Aorta (tissue), 5 donors: ENCODE measurements at regions not wholly inside any gene's neighbourhood (a gene's known extent, or its start where the extent isn't known, plus 50 kb on each side); places are given as distances from the start of the nearest gene placed in this dataset.

Experiments used
- ATAC-seq: fragments of 200-7000 bp; cut with Tn5 transposase; one replicate; pipeline ENCODE4 v1.9.1; 2022; ENCODE audit warnings: moderate library complexity; ENCODE audit not compliant: low FRiP score
- DNase-seq, 2 donors: peaks; one replicate each; pipeline ENCODE4 v3.0.0-alpha.2; 2020
- H3K27ac ChIP-seq, 2 donors: one replicate each; pipeline ENCODE4 v1.5.1; 2013; ENCODE audit warnings: low read length in 2 of 2, mild to moderate bottlenecking in 2 of 2, moderate library complexity in 2 of 2, control low read depth in 1 of 2, inconsistent platforms in 1 of 2, low read depth in 1 of 2
- H3K27me3 ChIP-seq, 2 donors: one replicate each; pipeline ENCODE4 v1.6.1; 2013; ENCODE audit warnings: control low read depth in 1 of 2, low read length in 1 of 2, mild to moderate bottlenecking in 1 of 2, moderate library complexity in 1 of 2; ENCODE audit not compliant: insufficient read depth in 2 of 2, control insufficient read depth in 1 of 2
- H3K36me3 ChIP-seq, 2 donors: one replicate each; pipeline ENCODE4 v1.6.1; 2013; ENCODE audit warnings: control low read depth in 1 of 2, low read length in 1 of 2, mild to moderate bottlenecking in 1 of 2; ENCODE audit not compliant: insufficient read depth in 2 of 2, control insufficient read depth in 1 of 2
- H3K4me1 ChIP-seq, 2 donors: one replicate each; pipeline ENCODE4 v1.6.1; 2013; ENCODE audit warnings: low read length in 2 of 2, control low read depth in 1 of 2, mild to moderate bottlenecking in 1 of 2, moderate library complexity in 1 of 2; ENCODE audit not compliant: insufficient read depth in 2 of 2, control insufficient read depth in 1 of 2
- H3K4me3 ChIP-seq, 2 donors: one replicate each; pipeline ENCODE4 v1.5.1; 2013; ENCODE audit warnings: low read length in 2 of 2, control low read depth in 1 of 2, mild to moderate bottlenecking in 1 of 2
- H3K9me3 ChIP-seq: one replicate; pipeline ENCODE4 v1.6.1; 2013; ENCODE audit warnings: mild to moderate bottlenecking, low read length; ENCODE audit not compliant: control insufficient read depth
- WGBS, 2 donors: extraction: QIAGEN DNeasy Blood & Tissue Kit; methylation state at CpG; one replicate each; pipeline ENCODE4 v1.1.7; 2013; 5-methylcytosine and 5-hydroxymethylcytosine counted together
- intact Hi-C, 2 donors: fragments of 100-400 bp; cut with DNase I; formaldehyde crosslinking; loops; one replicate each; pipeline versions ENCODE4 v1.14.2 to v1.15.0; 2022
- donor health status: healthy with polysubstance abuse.
- donor health status: Bipolar disorder and iron deficiency.
- donor health status: DM: no; HTN: no; CAD: no.
- donor health status: DM: no; HTN: no; CAD: no.
- donor health status: DM: yes; HTN: yes; CAD: no.

DNA sequence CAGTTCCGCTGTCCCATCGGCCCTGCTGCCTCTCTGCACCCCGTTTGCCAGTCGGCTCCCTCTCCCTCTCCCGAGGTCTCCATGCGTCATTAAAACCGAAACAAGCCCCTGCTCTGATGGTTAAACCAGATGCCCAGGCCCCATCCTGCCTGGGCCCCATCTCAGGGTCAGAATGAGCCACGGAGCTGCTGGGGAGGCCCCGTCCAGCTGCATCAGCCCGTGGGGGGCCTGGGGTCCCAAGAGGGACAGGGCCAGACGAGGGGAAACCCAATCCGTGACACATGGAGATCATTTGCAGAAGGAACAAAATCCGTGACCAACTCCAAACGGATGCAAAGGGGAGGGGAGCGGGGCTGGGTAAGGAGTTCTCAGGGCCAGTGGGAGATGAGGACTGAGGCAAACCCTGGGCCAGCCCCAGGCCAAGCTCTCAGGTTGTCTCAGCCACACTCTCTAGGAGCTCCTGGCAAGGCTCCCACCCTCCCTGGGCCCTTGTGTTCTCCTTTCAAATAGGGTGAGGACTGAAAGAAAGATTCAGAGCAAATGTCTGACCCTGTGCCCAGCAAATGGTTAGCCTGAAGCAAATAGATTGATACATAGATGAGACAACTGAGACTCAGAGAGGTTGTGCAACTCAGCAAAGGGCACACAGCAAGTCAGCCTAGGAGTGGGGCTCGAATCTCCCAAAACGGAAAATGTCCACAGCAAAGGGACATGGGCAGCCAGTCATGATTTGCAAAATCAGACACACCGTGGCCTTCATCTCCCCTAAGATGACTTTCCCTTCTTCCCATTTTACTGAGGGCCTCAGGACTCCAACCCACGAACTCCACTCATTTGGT is 162.1 kb downstream of the MN1 start:
- intact Hi-C loops, result no loop called here
- Histone ChIP-seq H3K4me1 (no peaks in the 10 kb centered on the region), H3K4me3 (no peak overlapping the region), H3K9me3 (no peaks in the 10 kb centered on the region), H3K36me3 (no peaks in the 10 kb centered on the region), H3K27ac (no peak overlapping the region), H3K27me3 (no peaks in the 10 kb centered on the region)
- ATAC-seq, result no peak
- WGBS, 2 donors, result 81 to 87% methylated on average over 19 of the region's 19 CpGs
- peak in 1 of 2 donors; percentile 39 for DNase-seq

DNA sequence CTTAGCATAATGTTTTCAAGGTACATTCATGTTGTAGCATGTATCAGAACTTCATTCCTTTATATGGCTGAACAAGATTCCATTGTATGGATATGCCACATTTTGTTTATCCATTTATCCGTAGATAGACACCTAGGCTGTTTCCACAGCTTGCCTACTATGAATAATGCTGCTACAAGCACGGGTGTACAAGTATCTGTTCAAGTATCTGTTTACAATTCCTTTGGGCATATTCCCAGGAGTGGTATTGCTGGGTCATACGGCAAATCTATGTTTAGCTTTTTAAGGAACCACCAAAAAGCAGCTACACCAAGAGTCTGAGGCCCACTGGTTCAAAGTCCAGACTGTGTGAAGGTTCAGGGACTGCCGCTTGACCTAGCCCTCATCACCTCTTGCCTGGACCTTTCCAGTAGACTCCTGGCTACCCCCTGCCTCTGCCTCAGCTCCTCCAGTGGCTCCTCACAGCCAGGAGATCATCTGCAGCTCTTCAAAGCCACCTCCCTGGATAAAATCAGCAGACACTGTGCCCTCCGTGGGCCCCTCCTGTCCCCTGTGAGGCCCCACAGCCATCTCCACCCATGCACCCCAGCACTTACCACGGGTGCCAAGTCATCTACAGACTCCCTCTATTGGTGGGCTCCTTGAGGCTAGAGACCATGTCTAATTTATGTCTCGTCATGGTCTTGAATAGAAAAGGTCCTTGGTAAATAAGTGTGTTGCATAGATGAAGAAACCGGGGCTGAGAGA is 160.3 kb downstream of the MN1 start:
- H3K4me1 ChIP-seq, result no peaks in the 10 kb centered on the region
- ATAC-seq (no peak), DNase-seq (peak in 1 of 2 donors; percentile 60)
- WGBS, 2 donors, result 74 to 75% methylated on average over 8 of the region's 8 CpGs
- no peaks in the 10 kb centered on the region for H3K36me3 ChIP-seq
- H3K27me3 ChIP-seq, result no peaks in the 10 kb centered on the region
- no peak overlapping the region for H3K4me3 ChIP-seq
- H3K9me3 ChIP-seq, result no peaks in the 10 kb centered on the region
- intact Hi-C loops, result no loop called here
- no peak overlapping the region for H3K27ac ChIP-seq

DNA sequence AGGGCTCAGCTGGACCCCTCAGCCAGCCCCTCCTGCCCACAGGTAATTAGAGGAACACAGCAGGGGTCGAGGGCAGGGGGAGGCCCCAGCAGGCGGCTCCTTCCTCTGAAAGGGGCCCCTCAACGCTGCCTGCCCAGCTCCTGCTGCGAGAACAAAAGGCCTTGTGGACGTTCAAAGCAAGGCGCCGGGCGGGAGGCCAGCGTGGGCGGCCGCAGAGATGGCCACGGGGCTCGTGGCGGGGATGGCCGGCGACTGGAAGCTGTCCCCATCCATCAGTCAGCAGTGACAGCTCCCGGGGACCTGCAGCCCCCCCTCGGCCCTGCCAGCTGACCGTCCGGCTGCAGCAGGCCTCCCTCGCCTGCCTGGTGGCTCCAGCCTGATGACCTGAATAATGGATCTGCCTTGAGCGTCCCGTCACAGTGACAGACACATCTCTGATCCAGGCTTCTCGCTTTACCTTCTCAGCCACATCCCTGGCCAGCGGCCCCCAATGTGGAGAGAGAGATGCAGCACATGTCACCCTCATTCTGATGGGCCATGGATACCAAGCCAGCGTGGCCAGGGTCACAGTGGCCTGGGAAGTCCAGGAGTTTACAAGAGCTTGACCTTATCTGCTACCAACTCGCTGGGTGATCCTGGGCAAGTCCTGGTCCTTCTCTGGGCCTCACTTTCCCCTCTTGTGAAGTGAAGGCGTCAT is 159.3 kb downstream of the MN1 start:
- Histone ChIP-seq H3K36me3 (no peaks in the 10 kb centered on the region), H3K4me1 (no peaks in the 10 kb centered on the region), H3K4me3 (no peak overlapping the region), H3K9me3 (no peaks in the 10 kb centered on the region), H3K27ac (no peak overlapping the region), H3K27me3 (no peaks in the 10 kb centered on the region)
- WGBS, 2 donors, result 93 to 94% methylated on average over 27 to 28 of the region's 28 CpGs
- peak in 1 of 2 donors; percentile 62 for DNase-seq
- intact Hi-C loops, result no loop called here
- no peak for ATAC-seq

DNA sequence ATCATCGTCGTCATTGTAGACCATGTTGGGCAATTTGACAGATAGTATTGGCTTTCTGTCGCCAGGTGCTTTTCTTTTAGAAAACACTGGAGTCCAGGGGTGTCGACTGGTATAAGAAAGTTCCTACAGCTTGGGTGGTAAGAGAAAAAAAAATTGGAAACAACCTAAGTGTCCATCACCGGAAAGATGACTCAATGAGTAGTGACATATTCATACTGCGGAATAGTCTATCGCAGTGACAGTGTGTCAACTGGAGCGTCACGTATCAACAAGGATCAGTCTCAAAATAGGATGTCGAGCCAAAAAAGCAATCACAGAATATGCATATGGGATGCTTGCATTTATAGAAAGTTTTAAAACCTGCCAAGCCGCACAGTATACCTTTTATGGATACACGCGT is 157.6 kb downstream of the MN1 start:
- Histone ChIP-seq H3K36me3 (no peaks in the 10 kb centered on the region), H3K9me3 (no peaks in the 10 kb centered on the region), H3K4me1 (no peaks in the 10 kb centered on the region), H3K27me3 (no peaks in the 10 kb centered on the region), H3K4me3 (no peak overlapping the region), H3K27ac (no peak overlapping the region)
- 96% methylated on average over 13 of the region's 13 CpGs for WGBS, 2 donors
- DNase-seq, result no peak
- no peak for ATAC-seq
- intact Hi-C loops, result no loop called here

DNA sequence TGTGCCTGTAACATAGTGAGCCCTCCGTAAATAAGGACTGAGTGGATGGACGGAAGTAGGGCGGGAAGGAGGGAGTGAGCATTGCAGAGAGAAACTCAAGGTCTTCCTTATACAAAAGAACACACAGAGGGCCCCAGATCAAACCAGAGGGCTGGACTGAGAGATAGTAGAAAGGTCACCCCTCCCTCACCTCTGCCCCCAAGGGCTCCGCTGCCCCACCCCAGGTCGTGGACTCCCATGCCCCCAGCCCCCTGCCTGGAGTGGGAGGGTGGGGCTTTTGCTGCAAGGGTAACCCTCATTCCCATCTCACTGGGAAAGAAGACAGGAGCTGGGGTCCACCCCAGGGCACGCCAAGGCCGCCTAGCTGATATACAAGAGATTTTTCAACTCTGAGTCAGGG is 157.0 kb downstream of the MN1 start:
- no peaks in the 10 kb centered on the region for H3K27me3 ChIP-seq
- no peaks in the 10 kb centered on the region for H3K4me1 ChIP-seq
- DNase-seq (peak in 1 of 2 donors; percentile 54), ATAC-seq (no peak)
- WGBS, 2 donors, result 91 to 92% methylated on average over 7 of the region's 7 CpGs
- intact Hi-C loops, result no loop called here
- H3K36me3 ChIP-seq, result no peaks in the 10 kb centered on the region
- H3K27ac ChIP-seq, result no peak overlapping the region
- no peaks in the 10 kb centered on the region for H3K9me3 ChIP-seq
- no peak overlapping the region for H3K4me3 ChIP-seq

DNA sequence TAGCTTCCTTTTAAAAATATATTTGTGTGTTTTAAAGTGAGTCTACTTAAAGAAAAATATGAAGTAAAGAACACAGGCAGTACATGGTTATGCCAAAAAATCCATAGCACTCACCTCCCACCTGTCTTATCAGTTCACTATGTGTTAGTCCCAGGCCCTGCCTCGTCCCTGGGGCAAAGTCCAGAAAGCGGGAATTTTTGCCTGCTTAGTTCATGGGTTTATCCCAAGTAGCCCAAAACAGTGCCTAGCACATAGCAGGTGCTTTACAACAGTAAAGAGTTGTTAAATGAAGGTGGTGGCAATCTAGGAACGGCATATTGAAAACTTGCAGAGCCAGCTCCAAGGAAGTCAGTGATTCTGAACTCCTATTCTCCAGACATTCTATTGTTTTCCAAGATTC is 154.0 kb downstream of the MN1 start:
- intact Hi-C loops, result no loop called here
- Histone ChIP-seq H3K27ac (no peak overlapping the region), H3K9me3 (no peaks in the 10 kb centered on the region), H3K4me3 (no peak overlapping the region), H3K36me3 (no peaks in the 10 kb centered on the region), H3K27me3 (no peaks in the 10 kb centered on the region), H3K4me1 (no peaks in the 10 kb centered on the region)
- WGBS, 2 donors, result 68 to 74% methylated on average over 3 of the region's 3 CpGs
- DNase-seq (no peak), ATAC-seq (no peak)

DNA sequence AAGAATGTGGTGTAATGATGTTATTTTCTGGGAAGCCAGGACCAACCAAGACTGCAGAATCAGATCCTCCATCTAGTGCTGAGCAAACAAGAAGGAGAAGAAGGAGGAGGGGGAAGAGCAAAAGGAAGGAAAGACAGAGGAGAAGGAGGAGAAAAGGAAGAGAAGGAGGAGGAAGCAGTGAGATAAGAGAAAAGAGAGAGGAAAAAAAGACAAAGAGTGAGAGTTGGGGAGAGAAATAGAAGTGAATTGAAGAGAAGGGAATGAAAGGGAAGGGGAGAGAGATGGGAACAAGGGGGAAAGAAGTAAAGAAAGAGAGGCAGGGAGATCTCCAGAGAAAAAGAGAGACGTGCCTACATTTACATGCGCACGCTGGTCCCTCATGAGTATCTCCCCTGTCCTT is 153.5 kb downstream of the MN1 start:
- WGBS, 2 donors, result 95 to 97% methylated on average over 3 of the region's 3 CpGs
- H3K9me3 ChIP-seq, result no peaks in the 10 kb centered on the region
- DNase-seq (no peak), ATAC-seq (no peak)
- no peak overlapping the region for H3K4me3 ChIP-seq
- H3K27ac ChIP-seq, result no peak overlapping the region
- intact Hi-C loops, result no loop called here
- no peaks in the 10 kb centered on the region for H3K36me3 ChIP-seq
- H3K4me1 ChIP-seq, result no peaks in the 10 kb centered on the region
- H3K27me3 ChIP-seq, result no peaks in the 10 kb centered on the region

DNA sequence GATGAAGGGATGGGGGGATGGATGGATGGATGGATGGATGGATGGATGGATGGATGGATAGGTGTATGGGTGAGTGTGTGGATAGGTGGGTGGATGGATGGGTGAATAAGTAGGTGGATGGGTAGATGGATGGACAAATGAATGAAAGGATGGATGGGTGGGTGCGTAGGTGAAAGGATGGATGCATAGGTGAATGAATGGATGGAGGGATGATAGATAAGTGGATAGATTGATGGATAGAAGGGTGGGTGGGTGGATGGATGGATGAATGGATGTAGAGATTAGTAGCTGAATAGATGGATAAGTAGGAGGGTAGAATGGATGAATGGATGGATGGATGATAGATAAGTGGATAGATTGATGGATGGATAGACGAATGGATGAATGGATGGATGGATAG is 152.7 kb downstream of the MN1 start:
- no peak overlapping the region for H3K27ac ChIP-seq
- intact Hi-C loops, result no loop called here
- no peaks in the 10 kb centered on the region for H3K36me3 ChIP-seq
- H3K4me3 ChIP-seq, result no peak overlapping the region
- WGBS, 2 donors, result 97 to 100% methylated on average over 2 of the region's 2 CpGs
- H3K27me3 ChIP-seq, result no peaks in the 10 kb centered on the region
- no peak for DNase-seq
- ATAC-seq, result no peak
- no peaks in the 10 kb centered on the region for H3K4me1 ChIP-seq
- no peaks in the 10 kb centered on the region for H3K9me3 ChIP-seq
